Kidney epithelial cell (primary cell): ENCODE measurements at regions not wholly inside any gene's neighbourhood (a gene's known extent, or its start where the extent isn't known, plus 50 kb on each side); places are given as distances from the start of the nearest gene placed in this dataset.

Experiments used
- DNase-seq: peaks from one replicate; pipeline ENCODE4 v3.0.0-alpha.2; 2010; ENCODE audit warnings: low read depth
- H3K27me3 ChIP-seq: 2 replicates; pipeline ENCODE4 v1.6.0; 2011; ENCODE audit warnings: low read length; ENCODE audit not compliant: control insufficient read depth, insufficient read depth
- H3K36me3 ChIP-seq: 2 replicates; pipeline ENCODE4 v1.5.1; 2011; ENCODE audit warnings: low read length; ENCODE audit not compliant: control insufficient read depth, insufficient read depth
- H3K4me3 ChIP-seq: 2 replicates; pipeline ENCODE4 v1.5.1; 2011; ENCODE audit warnings: low read depth, mild to moderate bottlenecking, control low read depth, low read length
- TF ChIP-seq, protein P1 (sequence below): IDR thresholded peaks from 2 replicates; pipeline ENCODE4 v1.5.1; 2011; ENCODE audit warnings: mild to moderate bottlenecking, moderate library complexity, low read length, control low read depth, inconsistent platforms; ENCODE audit not compliant: insufficient read depth, poor library complexity, severe bottlenecking

DNA sequence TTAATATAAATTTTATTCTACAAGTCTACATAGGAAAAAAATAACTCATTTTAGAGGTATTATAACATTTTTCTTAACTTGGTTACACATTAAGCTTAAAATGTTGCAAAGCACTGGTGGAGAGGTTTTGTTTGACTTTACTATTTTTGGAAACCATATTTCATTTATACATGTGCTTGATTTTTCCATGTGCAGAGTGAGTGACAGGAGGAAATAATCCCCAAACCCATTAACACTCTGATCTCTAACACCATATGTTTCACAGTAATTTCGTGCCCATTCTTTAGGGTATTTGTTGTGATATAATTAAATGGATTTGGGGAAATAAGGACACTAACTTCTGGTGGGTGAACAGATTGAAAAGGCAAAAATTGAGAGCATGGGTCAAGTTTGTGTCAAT lies 2124.4 kb upstream of the PCDH20 start:
- H3K36me3 ChIP-seq: no peaks in the 10 kb centered on the region
- TF ChIP-seq, protein P1, sequence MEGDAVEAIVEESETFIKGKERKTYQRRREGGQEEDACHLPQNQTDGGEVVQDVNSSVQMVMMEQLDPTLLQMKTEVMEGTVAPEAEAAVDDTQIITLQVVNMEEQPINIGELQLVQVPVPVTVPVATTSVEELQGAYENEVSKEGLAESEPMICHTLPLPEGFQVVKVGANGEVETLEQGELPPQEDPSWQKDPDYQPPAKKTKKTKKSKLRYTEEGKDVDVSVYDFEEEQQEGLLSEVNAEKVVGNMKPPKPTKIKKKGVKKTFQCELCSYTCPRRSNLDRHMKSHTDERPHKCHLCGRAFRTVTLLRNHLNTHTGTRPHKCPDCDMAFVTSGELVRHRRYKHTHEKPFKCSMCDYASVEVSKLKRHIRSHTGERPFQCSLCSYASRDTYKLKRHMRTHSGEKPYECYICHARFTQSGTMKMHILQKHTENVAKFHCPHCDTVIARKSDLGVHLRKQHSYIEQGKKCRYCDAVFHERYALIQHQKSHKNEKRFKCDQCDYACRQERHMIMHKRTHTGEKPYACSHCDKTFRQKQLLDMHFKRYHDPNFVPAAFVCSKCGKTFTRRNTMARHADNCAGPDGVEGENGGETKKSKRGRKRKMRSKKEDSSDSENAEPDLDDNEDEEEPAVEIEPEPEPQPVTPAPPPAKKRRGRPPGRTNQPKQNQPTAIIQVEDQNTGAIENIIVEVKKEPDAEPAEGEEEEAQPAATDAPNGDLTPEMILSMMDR: no peak
- H3K27me3 ChIP-seq: no peaks in the 10 kb centered on the region
- no peak for DNase-seq
- H3K4me3 ChIP-seq: no peak overlapping the region

DNA sequence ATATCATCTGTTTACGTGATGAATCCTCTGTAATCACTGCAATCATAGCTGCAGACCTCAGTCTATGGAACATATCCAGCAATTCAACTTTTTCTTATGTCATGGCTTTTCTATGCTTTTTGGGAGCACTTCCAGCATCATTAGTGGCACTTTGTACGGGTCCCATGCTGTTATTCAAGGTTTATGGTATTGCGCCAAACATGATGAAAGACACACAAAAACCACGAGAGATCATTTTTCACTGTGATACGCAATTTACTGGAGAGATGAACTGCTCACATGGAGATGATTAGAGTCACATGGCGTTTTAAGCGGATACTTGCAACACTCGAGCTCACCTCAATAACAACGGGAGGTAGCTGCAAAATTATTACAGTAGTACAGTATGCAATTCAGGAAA lies 2101.7 kb upstream of the PCDH20 start:
- H3K27me3 ChIP-seq: no peaks in the 10 kb centered on the region
- TF ChIP-seq, protein P1: no peak
- no peak overlapping the region for H3K4me3 ChIP-seq
- H3K36me3 ChIP-seq: no peaks in the 10 kb centered on the region
- no peak for DNase-seq

DNA sequence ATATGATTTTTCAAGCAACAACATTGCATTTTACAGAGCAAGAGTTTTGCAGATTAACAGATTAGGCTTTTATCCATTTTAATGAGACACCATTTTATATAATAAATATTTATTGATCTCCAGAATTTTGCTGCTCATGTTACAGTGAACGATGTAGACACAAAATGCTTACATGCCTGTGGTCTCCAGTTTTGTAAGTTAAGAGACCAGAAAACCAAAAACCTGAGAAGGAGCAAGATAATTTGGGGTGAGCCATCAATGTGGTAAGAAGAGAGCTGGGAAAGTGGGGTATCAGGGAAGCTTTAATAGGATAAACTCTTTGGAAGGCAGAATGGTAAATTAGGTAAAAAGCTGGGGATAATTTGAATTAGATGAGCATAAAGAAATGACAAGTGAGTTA lies 2100.5 kb upstream of the PCDH20 start:
- H3K27me3 ChIP-seq: no peaks in the 10 kb centered on the region
- TF ChIP-seq, protein P1: no peak
- H3K4me3 ChIP-seq: no peak overlapping the region
- H3K36me3 ChIP-seq: no peaks in the 10 kb centered on the region
- no peak for DNase-seq

- no peak overlapping the region for H3K4me3 ChIP-seq
- TF ChIP-seq, protein P1: no peak
- H3K27me3 ChIP-seq: no peaks in the 10 kb centered on the region
- no peaks in the 10 kb centered on the region for H3K36me3 ChIP-seq
- DNase-seq: no peak
These were observed 2099.2 kb upstream of the PCDH20 start for GRCh38 chr13:63514886-63515285.

DNA sequence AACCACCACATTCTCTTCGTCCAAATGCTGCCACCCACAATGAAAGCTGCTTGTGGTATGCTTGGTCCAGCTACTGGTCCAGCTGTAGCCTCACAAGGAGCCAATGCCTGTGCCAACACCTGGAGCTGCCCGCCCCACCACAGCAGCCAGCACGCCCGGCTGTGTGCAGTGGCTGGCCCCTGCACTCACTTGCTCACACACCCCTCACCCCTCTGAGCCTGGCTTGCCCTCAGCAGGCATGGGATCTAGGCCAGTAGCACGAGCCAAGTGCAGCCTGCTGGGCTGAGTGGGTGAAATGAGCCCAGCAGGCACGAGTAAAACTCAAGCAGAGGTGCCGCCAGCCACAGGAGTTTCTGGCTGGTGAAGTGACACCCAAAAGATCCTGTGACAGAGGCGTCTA lies 2096.4 kb upstream of the PCDH20 start:
- H3K27me3 ChIP-seq: no peaks in the 10 kb centered on the region
- H3K4me3 ChIP-seq: no peak overlapping the region
- no peaks in the 10 kb centered on the region for H3K36me3 ChIP-seq
- DNase-seq: no peak
- TF ChIP-seq, protein P1: no peak

GRCh38 chr13:63501702-63502101 lies 2086.1 kb upstream of the PCDH20 start:
- TF ChIP-seq, protein P1: no peak
- Histone ChIP-seq H3K36me3 (no peaks in the 10 kb centered on the region), H3K27me3 (no peaks in the 10 kb centered on the region), H3K4me3 (no peak overlapping the region)
- DNase-seq: peak; percentile 29
